HG03108 (cell line): ENCODE measurements at regions not wholly inside any gene's neighbourhood (a gene's known extent, or its start where the extent isn't known, plus 50 kb on each side); places are given as distances from the start of the nearest gene placed in this dataset.
"Not testable (repeated sequence)": the region's sequence is repeated elsewhere in the genome, so short reads cannot be mapped to it uniquely, and the experiment has no call there.

Experiments used
- ATAC-seq: cut with Tn5 transposase; IDR thresholded peaks from one replicate; pipeline ENCODE4 v1.9.1; 2021; ENCODE audit warnings: moderate library complexity; ENCODE audit not compliant: unreplicated experiment

DNA sequence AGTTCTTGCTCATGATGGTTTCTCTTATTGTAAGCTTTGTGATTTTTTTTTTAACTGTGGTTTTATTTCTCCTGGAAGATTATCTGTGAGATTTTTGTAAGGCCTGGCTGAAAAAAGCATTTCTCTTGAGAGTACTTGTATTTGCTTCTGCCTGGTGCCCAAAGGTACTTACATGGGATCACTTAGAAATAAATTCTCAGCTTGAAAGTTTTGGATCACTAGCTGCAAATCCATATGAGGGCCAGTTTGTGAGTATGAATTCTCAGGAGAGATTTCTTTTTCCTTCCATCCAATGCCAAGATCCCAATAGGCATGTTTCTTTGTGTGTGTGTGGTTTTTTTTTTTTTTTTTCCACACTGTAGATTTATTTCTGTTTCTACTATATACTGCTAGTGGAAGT, 1884.7 kb upstream of the PCDH7 start:
- no peak for ATAC-seq

DNA sequence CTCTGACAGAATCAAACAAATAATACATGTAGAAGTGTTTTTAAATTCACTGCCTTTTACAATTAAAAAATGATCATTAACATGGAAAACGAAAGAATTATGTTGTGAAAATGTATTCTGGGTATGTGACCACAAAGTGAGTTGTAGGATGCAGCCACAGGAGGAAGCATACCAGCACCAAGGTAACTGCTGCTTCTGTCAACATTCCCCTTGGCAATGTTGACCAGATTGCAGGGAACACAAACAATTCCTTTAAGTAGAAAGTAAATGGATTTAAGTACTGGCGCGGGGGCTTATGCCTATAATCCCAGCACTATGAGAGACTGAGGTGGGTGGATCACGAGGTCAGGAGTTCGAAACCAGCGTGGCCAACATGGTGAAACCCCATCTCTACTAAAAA, 1877.9 kb upstream of the PCDH7 start:
- ATAC-seq: no peak

DNA sequence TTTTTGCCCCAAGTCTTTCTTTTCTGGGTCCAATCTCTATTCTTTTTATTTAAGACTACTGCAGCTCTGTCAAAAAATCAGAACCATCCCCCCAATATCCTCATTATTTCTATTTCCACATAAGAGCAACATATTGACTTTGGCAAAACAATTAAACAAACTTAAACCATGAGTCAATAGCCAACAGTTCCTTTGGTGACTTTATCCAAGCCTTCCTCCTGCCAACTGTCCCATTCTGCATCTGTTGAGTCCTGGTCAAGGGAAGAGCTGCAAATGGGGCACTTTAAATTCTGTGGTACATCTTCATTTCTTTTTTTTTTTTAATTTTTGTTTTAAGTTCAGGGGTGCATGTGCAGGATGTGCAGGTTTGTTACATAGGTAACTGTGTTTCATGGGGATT, 1875.0 kb upstream of the PCDH7 start:
- no peak for ATAC-seq

DNA sequence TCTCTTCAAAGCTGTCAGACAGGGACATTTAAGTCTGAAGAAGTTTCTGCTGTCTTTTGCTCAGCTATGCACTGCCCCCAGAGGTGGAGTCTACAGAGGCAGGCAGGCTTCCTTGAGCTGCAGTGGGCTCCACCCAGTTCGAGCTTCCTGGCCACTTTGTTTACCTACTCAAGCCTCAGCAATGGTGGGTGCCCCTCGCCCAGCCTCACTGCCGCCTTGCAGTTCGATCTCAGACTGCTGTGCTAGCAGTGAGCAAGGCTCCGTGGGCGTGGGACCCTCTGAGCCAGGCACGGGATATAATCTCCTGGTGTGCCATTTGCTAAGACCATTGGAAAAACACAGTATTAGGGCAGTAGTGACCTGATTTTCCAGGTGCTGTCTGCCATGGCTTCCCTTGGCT, 1863.1 kb upstream of the PCDH7 start:
- not testable (repeated sequence) for ATAC-seq

DNA sequence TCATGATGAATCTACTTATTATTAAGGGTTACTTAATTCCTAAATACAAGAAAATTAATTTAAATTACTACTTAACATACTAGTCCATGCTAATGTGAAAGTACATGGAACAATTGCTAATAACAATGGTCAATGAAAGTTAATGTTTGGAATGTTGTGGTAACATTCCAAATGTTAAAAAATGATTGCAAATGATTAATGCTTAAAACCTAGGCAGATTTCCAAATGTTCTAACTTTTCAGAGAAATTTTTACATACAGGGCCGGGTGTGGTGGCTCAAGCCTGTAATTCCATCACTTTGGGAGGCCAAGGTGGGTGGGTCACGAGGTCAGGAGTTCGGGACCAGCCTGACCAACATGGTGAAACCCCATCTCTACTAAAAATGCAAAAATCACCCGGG, 1851.3 kb upstream of the PCDH7 start:
- ATAC-seq: no peak

DNA sequence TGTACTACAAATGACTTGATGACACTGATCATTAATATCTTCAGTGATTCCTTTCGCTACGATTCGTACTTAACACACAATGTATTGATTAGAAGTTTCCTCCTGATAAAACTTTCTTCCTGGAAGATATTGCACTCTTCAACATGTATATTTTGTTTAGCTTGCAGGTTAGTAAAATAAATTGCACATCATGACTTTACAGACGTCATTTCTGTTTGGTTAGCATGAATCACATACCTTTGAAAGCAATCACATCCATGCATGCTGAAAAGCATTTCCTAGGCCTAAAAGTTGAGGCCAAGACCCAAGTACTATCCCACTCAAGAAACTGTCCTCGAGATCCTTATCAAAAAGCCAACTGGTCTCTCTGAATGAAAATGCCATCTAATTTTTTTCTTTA, 1841.0 kb upstream of the PCDH7 start:
- no peak for ATAC-seq

DNA sequence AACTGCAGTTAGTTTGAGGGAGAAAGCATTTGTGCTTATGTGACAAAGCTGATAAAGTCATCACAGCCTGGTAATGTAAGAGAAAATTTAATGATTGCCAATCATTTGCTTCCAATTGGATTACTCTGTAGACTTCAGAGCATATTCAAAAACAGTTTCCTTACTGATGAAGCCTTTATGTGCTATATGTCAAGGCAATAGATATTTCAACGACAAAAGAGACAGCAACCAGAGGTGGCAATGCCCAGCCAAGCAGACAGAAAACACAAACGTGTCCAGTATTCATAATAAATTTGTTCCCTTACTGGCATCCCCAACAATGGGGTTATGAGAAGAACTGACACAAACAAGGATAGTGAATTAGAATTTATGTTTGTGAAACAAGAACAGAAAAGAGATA, 1840.3 kb upstream of the PCDH7 start:
- no peak for ATAC-seq

DNA sequence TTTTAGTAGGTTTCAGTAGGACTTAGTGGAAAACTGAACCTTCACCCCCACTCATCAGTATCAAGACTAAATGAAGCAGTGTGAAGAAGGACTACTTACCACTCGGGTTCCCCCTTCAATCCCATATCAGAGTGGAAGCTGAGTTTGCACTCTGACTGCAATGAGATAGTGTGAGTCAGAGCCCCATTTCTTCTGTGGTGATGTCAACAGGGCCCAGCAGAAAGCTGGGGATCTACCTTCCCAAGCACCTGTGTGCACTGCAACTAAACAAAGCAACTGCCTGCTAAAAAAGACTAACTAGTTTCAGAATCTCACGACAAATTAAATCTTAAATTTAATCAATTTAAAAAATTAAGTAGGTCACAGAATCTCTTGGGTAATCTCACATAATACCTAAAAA, 1837.0 kb upstream of the PCDH7 start:
- ATAC-seq: no peak

DNA sequence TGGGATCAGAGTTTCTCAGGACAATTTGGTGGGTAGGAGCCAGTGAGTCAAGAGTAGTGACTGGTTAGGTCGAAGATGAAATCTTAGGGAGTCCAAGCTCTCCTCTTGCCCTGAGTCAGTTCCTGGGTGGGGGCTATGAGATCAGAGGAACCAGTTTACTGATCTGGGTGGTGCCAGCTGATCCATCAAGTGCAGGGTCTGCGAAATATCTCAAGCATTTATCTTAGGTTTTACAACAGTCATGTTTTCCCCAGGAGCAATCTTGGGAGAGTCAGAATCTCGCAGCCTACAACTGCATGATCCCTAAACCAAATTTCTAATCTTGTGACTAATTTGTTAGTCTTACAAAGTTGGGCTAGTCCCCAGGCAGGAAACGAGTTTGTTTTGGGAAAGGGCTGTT, 1833.2 kb upstream of the PCDH7 start:
- no peak for ATAC-seq

DNA sequence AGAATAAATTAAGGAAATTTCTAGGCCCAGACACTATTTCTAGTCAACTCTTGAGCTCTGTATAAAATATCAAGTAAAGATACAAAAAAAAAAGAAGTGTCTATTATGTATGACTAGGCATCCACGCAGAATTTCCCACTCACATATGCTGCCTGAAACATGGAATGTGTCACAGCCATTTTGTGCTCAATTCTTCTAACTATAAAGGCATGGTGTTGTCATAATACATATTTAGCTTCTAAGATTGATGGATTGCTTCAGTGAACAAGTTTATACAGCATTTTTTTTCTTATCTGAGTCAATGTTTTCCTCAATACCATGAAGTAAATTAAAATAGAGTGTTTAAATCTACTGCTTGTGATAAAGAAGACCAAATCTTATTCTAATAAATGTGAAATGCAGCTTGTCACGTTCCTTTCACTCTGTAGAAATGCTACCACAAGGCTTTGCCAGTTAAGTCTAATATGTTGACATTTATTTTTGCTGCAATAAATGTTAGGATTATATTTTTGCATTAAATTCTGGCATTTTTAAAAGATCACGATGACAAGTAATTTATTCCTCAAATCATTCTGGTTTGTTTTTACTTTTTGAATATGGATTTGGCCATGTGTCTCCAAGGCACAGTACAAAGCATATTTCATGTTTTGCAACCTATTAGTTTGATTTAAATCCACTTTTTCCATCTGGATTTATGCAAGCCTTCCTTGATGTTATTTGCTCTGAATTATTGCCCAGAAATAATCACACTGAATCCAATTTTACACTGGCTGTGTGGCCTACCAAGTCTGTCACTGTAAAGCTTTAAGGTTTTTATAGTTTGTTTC, 1829.0 kb upstream of the PCDH7 start:
- ATAC-seq: no peak

DNA sequence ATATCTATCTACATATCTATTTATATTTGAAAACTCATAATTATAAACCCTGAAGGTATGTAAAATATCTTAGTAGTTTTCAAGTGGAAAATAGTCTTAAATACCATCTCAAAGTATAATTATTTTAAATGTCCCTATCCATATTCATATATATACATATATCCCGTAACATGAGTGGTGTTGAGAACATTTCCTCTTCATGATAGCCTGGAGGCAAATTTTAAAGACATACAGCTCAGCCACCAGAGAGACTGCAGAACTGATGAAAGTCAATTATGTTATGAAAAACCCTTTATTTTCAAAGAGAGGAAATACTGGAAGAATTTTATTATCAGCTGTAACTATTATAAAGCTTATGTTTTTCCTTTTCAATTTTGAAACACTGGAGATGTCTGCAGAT, 1806.7 kb upstream of the PCDH7 start:
- ATAC-seq: no peak

DNA sequence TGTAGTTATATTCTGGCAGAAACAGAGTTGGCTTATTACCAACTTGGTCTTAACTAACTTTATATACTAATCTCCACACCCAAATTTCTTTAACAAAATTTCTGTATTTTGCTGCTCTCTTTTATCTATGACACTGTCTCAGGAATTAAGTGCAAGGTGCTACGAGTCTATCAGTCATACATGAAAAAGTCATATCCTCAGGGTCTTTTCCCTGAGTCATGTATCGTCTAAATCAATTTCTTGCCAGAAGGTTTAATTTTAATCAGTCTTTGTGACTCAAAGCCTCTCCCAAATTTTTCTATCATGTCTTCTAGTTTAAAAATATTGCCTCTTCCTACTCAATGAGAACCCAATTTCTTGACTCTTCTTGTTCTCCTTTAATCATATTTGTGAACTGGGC, 1803.6 kb upstream of the PCDH7 start:
- no peak for ATAC-seq

DNA sequence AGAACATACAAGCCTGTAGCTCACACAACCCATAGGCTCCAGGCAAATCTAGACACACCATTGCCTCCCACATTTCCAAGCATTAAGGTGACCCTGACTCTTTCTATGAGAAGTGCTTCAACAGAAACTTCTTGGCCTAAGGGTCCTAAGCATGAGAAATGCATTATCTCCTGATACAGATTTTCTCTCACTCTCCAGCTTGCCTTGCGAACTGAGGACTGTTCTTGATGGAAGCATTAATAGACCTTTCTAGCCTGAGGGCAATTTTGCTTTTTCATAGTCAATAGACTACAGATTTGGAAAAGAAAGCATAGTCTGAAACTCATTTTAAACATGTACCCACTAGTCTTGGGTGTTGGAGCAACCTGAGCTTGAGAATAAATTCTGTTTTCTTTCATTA, 1801.3 kb upstream of the PCDH7 start:
- ATAC-seq: no peak

DNA sequence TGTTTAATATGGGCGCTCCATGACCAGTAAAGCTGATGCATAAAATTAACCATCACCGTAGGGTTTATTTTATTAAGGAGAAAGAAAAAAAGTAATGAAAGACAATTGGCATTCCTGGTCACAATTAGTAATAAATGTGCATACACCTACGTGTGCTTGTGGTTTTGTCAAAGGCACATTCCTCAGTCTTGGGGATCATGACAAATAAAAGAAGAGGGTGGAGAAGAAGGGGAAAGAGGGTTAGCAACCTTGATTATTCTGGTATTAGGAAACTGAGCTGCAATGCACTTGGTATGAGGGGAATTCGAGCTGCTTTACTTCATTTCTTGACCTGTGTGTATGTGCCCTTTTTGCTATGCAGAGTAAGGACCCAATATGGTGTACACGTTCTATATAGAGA, 1798.3 kb upstream of the PCDH7 start:
- ATAC-seq: no peak

DNA sequence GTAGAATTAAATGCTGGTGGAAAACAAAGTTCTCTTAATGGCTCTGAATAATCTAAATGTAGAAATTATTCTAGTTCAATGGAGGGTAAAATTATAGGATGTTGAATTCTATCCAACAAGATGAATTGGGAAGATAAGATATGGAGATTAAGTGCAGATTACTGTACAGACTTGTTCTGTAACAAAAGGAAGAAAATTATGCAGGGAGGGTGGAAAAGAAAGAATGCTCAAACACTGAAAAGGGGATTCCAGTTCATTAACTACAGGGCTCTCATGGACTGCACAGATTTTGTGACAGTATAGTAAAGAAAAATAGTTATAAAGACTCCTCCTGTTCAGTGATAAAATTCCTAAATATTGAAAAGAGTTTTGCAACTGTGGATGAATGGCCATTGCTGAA, 1794.0 kb upstream of the PCDH7 start:
- no peak for ATAC-seq

DNA sequence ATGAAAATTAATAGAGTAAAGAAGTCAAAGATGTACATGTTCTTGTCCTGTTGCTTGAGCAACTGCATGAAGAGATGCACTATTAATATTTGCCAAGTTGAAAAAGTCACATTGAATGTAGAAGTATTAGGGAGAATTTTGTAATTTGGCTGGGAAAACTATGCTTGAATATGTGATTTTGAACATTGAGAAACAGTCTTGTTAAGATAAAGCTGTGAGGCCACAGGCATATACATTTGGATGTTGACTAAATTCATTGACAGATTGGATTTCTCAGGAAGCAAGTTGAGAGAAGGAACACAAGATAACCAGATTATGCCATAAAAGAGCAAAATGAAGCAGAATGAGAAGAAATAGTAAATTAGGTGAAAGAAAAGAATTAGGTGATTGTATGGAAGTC, 1777.5 kb upstream of the PCDH7 start:
- no peak for ATAC-seq

DNA sequence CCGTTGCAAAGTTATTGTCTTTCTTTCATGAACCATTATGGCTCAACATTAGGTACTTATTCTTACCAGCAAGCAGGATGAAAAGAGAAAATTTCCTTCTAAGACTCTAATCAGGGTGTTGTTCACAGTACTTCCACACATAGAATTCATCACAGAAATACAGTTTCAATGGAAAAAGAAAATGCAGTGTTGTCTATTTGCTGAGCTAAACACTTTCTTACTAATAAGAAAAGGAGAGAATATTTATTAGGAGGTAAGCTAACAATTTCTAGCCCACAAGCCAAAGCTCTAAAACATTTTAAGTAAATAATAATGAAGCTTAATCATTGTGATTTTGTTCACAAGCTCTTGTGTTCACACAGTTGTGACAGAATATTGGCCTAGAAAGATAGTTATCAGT, 1772.8 kb upstream of the PCDH7 start:
- no peak for ATAC-seq

DNA sequence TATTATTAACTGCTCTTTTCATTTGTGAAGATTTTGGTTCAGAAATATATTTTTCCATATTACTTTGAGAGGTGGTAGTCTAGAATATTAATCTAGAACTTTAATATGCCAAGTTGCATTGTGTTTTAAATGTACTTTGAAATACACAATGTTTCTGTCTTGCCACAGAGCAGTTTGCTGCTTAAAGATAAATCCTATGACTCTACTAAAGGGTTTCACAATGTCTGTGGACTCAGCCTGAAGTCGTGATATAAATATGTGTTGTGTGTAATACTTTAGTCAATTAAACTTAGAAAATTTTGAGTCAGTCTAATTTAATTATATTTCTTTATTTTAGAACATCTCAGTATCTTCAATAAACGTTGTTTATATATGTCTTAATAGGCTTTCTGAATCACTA, 1771.7 kb upstream of the PCDH7 start:
- no peak for ATAC-seq

DNA sequence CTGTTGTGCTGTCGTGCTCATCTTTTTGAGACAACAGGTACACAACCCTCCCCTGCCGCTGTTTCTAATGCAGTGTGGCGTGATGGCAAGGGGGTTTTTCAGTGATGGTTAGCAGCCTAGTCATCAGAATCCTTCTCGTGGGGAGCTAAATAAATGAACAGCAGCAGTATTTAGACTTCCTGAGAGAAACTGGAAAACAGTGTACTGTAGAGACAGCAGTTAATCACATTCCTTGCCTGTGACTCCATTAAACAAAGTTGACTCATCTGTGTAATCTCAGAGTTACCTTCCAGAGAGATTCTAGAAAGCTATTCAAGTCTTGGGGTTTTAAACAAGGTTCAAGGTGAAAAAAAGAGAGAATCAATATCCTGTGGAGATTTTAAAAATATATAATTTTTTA, 1753.2 kb upstream of the PCDH7 start:
- no peak for ATAC-seq

DNA sequence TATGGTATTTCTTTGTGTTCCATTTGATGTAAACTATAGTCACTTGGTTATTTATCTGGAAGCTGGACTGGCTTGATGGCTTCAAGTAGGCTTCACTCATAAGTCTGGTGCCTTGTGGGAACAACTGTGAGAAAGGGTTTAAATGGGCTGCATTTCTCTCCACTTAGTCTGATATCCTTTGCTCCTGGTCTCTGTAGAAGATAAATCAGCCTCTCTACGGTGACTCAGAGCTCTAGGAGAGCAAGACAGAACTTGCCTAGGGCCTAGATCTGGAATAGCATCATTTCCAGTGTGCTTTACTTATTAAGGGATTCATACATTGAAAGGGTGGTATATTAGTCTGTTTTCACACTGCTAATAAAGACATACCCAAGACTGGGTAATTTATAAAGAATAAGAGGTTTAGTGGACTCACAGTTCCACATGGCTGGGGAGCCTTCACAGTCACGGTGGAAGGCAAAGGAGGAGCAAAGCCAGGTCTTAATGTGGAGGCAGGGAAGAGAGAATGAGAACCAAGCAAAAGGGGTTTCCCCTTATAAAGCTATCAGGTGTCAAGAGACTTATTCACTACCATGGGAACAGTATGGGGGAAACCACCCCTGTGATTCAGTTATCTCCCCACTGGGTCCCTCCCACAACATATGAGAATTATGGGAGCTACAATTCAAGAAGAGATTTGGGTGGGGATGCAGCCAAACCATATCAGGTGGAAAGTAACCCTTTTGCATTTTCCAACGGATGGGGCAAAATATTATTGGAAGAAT, 1746.4 kb upstream of the PCDH7 start:
- no peak for ATAC-seq

DNA sequence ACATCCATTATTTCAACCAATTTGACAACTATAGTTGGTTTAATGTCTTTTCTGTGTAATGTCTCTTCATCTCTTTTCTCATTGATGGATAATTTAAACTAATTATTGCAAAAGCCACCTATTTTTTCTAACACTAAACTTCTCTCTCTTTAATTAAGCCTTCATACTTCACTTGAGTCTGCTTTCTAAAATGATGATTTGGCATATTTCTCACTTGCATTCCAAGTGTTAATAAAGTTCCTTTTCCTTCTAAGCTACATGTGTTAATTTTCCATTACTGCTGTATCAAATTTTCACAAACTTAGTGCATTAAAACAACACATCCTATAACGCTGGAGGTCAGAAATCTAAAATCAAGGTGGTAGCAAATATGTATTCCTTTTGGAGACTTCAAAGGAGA, 1743.8 kb upstream of the PCDH7 start:
- ATAC-seq: no peak

DNA sequence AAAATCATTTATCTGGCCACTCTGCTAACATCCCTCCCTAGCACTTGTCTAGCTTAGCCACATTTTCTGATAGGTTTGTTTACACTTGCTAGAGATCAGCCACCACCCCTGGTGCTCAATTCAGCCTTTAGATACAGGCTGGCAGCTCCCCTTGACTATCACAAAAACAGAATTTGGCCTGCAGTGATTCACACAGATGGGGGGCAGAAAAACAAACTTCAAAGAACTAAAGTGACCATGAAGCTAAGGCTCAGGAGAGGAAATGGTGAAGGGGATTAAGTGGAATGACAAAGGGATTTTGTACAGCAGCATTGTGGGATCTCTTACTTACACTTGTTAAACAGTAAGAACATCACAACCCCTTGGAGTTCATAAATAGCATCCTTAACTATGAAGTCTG, 1718.0 kb upstream of the PCDH7 start:
- ATAC-seq: no peak

DNA sequence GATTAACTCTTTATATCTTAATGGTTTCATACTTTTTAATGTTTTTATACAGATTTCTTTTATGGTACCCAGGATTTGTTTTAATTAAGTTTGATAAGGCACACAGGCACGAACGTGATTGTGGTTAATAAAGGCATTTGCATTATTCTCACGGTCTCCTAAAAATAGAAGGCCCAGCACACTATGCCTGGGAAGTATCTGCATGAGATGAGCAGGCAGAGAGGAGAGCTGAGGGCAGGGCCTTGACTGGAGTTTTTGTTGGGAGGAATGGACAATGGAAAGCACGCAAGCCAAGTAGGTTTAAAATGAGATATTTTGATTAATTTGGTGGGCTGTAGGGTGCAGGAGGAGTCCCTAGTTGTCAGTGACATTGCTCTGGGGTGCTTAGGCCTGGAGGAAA, 1714.3 kb upstream of the PCDH7 start:
- ATAC-seq: no peak
